C4-2B (cell line): ENCODE measurements at regions not wholly inside any gene's neighbourhood (a gene's known extent, or its start where the extent isn't known, plus 50 kb on each side); places are given as distances from the start of the nearest gene placed in this dataset.

ENCODE experiments used
- CTCF ChIP-seq: fragments of 450-650 bp; conservative IDR thresholded peaks from 2 replicates; pipeline ENCODE4 v1.5.1; 2017; ENCODE audit warnings: mild to moderate bottlenecking
- ZFX ChIP-seq: fragments of 450-650 bp; IDR thresholded peaks from 2 replicates; pipeline ENCODE4 v1.6.1; 2017

- TF ChIP-seq ZFX (no peak), CTCF (no peak)
These were observed 85.5 kb upstream of the PGR start for GRCh38 chr11:101215069-101215468.
